Activated CD4-positive, alpha-beta T cell treated with anti-CD3 and anti-CD28 coated beads, Interleukin-2, amount 50 U/mL, for 24 hours (primary cell): ENCODE measurements at regions not wholly inside any gene's neighbourhood (a gene's known extent, or its start where the extent isn't known, plus 50 kb on each side); places are given as distances from the start of the nearest gene placed in this dataset.

Experiments
- DNase-seq, 2 donors: peaks; one replicate each; pipeline ENCODE4 v3.0.0-alpha.2; 2020; ENCODE audit warnings: low read depth in 1 of 2, low spot score in 1 of 2

DNA sequence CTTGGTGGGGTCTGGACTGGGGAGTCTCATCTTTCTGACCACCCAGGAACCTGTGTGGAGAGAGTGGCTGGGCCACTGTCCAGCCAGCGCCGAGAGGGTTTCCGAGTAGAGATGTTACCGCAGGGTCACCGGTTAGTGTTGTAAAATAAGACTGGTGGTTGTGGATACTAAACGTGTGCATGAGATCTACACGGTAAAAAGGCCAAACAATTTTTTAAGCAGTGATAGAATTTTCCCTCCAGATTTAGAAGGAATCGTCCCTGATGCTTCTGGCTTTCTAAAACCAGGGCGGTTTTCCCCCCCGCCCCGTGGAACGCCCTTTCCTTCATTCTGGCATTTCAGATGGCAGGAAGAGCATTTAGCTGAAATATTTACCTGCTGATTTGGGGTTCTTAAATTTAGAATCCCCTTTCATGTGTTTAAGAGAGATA, 72.6 kb upstream of the PPARA start:
- no peak for DNase-seq

DNA sequence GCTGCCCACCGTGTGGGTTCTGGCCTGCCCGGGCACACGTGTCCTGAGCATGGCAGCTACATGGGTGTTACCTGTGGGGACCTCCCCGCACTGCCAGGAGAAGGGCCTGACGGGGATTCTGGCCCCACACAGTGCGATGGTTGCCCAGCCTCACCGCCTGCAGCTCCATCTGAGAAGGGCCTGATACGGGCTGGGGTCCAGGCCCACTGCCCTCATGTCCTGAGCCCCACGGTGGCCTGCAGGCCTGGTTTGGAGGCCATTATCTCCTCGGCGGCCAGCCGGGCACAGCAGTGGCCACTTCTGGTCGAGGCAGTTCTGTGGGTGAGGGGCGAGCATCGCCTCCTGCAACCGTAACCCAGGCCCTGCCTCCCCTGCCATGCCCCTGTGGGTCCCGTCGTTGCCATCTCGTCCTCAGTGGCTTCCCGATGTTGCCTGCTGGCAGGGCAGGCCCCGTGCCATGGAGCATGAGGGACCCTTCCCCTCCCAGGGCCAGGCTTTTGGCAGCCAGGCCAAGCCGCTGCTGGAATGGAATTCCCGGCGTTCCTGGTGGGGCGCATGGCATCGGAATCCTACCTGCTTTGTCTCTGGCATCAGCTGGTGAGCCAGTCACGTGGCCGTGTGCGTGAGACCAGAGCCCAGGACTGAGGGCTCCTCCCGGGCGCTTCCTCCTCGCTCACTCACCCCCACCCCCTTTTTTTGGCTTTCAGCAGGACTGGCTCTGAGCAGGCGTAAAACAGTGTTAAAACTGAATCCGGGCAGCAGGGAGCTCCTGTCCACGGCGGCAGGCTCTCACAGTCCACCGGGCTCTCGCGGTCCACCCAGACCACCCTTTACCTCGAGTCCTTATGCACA, 71.9 kb upstream of the PPARA start:
- no peak for DNase-seq

DNA sequence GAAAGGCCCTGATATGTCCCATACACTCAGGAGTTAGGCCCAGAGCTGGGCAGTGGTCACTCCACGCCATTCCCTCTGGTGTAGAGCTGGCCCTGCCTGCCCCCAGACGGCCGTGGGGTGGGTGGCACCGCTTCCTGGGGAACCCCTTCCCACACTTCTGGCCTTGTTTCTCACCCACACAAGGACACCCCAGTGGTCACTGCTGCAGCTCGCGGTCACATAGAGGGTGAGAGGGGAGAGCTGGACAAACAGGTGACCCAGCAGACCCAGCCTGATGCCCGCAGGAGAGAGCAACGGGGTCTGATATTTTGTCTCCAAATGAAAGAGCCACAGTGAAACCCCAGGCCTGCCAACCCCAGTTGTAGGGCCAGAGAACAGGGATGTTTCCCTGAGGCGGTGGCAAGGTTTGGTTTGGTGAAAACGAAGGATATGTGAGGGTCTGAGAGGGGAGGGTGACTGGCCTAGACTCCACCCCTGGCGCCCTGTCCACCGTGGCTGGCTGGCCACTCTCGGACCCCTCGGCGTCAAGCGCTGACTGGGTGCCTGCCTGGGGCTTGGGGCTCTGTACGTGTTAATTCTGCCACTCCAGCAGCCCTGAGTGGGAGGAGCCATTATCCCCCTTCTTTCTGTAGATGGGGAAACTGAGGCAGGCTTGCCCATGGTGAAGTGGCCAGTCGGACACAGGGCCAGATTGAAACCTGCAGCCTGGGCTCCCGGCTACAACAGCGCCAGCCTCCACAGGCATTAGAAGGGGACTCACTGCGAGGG, 71.0 kb upstream of the PPARA start:
- DNase-seq: no peak

DNA sequence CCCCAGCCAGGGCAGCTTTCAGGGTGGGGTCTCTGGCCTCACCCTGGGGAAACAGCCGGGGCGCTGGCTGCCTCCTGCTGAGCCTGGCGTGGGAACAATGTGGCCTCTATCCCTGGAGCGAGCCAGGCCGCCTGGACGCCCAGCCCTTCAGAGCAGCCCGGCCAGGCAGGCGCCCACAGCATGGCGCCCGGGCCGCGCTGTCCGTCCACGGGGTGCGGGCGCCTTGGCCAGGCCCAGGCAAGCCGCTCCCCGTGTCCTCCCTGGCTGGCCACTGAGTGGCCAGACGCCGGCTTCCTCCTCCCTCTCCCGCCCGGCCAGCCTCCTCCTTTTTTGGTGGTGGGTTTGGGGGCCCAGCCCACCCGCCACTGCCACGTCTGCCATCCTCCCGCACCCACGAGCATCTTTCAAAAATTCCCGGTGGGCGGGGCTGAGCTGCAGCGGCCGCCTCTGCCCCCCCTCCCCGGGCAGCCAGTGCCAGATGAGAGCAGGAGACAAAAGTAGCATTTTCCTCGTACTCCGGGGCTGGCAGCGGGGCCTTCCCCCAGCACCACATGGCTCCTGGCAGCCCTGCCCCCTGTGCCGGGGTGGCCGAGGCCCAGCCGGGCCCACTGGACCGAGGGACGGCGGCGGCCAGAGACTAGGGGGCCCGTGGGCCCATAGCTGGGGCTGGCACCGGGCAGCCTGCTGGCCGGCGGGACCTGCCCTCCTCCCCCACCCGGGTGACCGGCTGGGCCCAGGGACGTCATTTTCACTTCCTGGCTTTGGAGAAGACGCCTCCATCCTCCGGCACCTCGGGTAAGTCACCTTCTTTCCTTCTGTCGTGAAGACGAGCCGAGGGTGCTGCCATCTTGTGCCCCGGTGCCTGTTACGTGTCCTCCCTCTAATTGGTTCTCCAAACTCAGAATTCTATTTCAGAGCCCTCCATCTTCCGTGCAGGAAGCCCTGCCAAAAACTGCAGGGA, 70.2 kb upstream of the PPARA start:
- DNase-seq: no peak

DNA sequence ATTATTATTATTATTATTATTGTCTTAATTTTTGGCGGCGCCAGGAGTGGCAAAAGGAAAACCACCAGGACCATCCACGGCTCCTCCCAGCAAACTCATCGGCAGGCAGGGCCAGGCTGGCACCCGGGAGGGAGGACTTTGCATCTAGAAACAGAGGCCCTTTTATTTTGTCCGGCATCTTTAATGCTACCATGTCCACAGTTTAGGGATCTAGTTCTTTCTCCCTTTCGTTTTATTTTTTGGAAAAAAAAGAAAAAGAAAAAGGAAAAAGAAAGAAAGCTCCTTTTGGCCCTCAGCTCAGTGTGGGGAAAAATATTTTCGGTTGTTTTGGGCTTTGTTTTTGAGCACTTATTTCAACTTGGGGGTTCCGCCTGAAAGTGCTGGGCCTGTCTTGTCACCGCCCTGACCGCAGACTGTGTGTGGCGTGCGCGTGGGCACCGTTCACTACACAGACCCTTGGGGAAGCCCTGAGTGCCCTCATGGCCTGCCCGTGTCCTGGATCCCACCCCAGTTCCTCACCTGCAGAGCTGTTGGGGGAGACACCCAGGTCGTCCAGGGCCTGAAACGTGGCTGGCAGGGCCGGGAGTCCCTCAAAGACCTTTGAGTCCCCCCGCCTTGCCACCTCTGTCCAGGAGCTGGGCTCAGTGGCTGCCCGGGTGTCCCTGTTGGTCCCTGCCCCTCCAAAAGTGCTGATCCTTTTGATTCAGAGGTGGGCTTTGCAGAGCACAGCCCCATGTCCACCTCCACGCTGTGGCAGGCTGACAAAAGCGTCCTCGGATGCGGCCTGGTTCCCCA, 69.1 kb upstream of the PPARA start:
- no peak for DNase-seq

DNA sequence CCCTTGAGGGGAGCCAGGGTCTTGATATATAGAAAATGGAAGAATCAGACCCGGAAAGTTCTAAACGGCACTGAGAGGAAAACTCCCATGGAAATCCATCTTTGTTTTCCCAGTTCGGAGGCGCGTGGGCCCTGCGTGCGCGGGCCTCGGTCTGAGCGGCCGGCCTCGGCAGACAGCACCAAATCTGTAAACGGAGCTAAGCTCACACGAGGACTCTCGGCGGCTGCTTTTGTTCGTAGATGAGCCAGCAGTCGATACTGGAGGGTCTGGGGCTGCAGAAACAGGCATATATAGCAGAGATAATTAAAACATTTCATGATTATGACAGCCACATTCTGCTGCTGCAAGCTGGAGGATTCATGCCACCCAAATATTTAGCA, 68.5 kb upstream of the PPARA start:
- DNase-seq: no peak

DNA sequence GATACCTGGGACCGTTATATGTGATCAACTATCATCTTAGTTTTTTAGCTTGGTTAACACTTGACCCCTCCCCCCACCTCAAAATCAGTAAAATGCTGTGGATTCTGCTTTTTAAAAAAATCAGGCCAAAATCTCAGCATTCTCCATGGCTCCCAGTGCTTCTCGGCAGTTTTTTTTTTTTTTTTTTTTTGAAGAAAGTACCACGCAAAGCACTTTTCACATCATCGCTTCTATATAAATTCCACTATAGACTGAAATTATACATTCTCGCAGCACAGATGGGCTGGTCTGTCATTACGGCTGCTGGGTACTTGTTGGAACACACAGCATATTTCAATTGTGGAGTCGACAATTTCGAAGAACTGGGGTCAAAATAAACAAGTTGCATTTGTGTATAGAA, 67.7 kb upstream of the PPARA start:
- no peak for DNase-seq

DNA sequence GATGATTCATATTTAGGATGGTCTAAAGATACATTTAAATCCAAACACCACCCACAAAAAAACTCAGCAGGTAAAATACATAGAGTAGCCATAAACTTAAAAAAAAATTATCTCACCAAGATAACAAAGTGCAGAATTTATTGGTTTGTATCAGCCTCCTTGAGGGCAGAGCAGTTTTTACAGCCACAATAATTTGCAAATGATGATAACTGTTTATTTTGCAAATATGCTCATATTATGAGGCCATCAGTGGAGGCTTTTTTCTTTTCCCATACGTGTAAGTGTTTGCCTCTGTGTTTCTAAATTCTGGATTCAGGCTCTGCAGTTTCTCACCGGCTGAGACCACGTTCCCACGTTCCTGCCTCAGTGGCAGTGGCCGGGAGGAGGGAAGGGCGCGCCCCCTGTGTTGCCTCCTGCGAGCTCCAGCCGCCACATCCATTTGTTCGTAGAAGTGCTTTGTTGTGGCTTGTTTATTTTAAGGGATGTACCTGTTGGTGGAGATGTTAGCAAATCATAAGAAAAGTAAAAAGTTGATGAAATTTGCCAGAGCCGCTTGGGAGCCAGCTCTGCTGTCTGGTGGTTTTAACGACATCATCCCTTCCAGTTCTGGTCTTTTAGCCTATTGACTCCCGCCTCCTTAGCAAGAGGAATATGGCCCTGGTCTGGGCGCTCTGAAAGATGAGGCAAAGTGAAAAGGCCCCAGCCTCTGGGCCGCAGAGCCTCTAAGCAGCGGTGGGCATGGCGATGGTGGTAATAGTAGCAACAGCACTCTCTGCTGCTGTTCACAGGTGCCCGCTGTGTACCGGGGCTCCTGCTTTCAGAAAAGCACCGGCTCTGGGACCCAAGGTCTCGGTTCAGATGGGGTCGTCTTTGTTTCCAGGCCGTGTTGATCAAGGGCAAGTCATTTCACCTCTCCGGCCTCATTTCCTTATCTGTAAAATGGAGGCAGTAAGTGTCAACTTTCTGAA, 66.7 kb upstream of the PPARA start:
- DNase-seq: no peak

DNA sequence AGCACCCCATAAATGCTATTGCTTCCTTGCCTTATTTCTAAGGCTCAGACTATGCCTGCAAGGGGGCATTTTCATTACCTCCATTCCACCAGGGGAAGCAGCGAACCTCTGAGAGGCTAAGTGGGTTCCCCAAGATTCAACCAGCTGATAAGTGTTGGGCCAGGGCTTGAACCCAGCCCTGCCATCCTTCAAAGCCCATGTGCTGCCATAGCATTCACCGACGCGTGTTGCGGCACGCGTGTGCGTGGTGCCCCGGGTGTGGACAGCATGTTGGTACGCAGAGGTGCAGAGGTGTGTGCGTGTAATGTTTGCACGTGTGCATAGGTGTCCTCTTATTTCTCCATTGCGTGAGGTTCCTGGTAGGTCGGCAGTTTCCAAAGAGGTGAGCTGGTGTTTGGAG, 66.0 kb upstream of the PPARA start:
- DNase-seq: no peak

DNA sequence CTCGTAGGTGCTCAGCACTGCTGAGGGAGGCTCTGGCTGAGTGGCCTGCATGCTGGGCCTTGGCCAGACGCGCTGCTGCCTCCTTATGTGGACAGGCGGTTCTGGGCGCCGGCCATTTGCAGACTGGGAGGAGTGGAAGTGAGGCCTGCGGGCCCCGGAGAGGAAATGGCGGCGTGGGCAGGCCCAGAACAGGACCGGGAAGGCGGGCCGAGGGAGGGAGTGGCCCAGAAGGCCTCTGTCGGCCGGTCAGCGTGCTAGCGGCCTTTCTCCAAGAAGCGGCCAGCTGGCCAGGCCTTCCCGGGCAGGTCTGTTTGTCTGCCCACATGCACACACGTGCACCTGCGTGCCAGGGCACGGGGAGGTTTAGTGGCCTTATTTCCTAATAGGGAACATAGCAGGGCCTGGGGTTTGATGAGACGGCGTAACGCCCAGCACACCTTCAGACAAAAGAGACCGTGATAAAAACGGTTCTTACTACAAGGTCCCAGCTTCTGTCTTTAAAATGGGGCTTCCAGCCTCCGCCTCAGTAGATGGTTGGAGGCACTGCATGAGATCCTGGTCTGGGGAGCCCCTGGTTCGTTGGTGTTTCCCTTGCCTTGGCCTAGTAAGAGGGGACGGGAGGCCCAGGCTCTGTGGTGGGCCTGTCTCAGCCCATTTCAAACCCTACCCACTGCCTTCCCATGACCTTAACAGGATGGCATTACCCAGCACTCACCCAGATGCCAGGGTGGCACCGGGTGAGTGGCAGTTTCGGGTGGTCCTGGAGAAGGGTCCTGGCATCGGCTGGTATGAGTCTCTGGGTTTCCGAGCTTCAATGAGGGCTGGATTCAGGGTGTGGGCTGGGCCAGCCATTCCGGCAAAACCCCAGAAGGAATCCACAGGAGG, 65.1 kb upstream of the PPARA start:
- no peak for DNase-seq

DNA sequence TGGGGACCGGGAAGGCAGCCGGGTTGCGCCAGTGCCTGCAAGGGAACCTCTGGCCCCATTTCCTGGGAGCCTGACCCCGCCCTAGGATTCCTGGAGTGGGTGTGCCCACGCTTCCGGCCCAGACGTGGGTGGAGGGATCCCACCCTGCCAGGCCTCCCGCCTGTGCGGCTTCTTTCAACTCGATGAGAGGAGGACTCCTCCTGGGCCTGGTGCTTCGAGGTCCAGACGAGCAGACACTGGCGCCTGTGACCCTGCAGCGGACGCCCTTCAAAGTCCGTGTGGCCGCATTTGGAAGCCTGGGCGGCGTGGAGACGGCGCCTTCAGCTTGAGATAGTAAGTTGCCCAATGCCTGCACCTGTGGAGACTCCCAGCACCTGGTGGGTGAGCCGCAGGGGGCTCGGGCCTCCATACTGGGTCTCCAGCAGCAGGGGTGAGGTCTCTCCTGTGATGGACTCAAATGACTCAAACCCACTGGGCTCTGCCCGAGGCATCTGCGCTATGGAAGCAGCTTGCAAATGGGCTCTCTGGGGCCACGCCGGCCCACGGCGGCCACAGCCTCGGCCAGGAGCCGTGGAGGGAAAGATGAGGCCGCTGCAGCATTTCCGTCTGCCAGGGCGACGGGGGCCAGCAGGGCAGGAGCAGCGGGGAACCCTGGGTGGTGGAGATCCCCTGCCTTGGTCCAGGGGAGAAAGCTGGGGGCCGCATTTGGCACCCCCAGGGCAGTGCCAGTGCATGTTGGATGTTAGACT, 64.3 kb upstream of the PPARA start:
- DNase-seq: no peak

DNA sequence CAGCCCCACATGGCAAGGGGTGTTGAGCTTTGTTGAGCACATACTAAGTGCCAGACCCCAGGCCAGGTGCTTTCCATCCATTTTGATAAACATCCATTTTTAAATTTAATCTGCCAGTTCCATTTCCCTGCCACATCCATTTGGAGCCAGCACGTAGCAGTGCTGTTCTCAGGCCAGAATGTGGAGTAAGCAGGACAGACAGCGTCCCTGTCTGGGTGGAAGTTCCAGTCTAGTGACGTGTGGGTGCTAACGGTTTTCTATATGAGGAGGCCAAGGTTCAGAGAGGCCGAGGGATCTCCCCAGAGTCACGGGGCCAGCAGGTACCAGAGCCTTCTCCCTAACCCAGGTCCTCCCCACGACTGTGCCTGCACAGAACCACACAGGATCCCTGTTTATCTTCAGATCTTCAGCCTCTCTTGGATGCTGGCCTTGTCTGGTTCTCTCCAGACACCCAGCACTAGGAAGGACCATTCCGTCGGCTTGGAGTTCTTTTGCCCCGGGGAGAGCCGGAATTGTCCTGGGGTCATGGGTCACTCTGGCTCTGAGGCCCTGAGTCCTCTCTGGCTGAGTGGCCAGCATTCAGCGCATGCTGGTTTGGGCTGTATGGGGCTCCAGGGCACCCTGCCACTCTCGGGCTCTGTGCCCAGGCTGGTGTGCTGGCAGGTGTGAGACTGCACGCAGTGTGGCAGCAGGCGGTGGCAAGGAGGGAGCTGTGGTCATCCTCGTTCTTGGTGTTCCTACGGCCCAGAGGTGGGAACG, 63.6 kb upstream of the PPARA start:
- DNase-seq: no peak

DNA sequence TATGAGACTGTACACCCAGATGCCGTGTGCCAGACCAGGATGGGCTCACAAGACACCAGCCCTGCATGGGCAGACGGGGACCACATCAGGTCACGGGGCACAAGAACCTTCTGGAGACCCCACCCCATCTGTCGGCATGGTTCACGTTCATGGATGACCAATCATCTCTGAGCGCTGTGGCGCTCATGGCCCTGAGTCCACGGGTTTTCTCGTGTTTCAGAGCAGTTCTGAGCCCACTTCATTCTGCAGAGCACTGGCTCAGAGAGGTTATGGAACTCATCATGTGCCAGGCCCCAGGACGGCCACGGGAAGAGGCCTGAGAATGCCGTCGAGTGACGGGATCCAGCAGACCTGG, 63.0 kb upstream of the PPARA start:
- no peak for DNase-seq

DNA sequence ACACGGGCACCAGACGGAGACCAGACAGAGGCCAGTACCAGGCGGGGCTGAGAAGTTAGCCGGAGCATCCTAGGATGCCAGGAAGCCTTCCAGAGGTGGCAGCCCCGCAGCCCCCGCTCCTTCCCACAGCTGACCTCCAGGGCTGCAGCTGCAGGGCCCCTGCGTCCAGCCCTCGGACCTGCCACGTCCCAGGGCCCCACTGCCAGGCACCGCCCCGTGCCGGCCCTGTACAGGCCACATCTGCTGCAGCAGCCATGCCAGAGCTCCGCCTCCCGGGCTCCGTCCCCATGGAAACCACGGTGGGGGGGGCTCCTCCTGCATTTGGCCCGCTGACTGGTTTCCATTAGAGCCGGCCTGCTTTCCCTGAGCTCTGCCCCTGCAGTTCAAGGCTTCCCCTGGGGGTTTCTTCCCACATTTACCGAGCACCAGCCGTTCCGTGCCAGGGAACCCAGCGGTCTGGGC, 62.5 kb upstream of the PPARA start:
- DNase-seq: no peak

DNA sequence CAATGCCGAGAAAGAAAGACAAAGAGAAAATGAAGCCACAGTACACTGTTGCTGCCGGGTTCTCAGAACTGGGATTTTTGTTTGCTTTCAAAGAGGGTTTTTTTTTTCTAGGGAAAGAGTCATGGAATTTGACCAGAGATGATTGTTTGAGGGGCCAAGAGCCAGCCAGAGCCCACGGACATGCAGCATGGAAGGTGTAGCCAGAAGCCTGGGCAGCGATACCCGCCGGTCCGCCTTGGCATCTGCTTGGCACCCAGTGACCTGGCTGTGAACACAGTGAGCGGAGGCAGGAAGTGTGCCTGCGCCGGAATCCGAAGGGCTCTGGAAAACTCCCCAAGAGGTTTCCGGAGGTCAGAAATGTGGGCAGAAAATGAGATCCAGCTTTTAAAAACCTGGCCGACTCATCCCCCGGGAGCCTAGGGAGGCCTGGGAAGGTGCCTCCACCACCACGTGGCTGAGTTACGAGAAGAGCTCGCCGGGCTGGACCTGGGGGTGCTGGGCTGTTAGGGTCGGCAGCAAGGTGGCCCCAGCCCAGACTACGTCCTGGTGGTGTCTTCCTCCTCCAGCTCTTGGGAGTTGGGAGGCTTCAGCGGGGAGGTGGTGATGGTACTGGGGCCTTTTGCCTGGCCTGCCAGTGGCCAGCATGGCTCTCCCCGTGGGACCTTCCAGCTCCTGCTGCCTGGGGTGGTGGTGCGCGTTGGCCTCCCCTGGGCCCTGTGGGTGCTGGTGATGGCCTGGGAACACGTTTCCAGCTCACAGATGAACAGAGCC, 61.6 kb upstream of the PPARA start:
- no peak for DNase-seq

DNA sequence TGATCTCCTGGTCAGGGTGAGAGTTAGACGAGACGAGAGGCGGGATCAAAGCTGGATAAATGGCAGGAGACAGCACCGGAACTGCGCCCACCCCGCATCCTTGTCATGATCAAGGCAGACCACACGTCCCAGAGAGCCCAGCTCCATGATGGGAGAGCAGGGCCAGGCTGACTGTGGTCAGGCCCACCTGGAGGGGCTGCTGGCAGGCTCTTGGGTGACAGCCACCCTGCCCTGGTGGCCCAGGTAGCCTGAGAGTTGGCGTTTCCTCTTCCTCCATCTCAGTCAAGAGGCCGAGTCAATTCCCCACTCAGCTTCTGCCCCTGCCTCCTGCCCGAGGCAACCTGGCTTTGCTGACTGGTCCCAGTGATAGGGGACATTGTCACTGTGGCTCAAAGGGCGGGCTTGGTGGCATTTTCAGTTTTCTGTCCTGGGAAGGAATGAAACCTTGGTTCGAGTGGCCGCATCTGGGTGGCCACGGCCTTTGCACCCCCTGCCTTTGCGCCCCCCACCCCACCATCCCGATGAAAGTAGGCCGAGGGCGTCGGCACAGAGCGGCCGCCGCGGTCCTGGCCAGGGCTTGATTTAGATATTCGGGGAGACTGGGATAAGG, 60.8 kb upstream of the PPARA start:
- no peak for DNase-seq
